HepG2 (cell line): ENCODE measurements at regions not wholly inside any gene's neighbourhood (a gene's known extent, or its start where the extent isn't known, plus 50 kb on each side); places are given as distances from the start of the nearest gene placed in this dataset.

Experiments
- ATAC-seq: fragments of 200-7000 bp; cut with Tn5 transposase; 3 replicates; pipeline ENCODE4 v1.9.1; 2020; ENCODE audit warnings: mild to moderate bottlenecking, moderate library complexity
- BruUV-seq: library from RNA; stranded (reverse); fragments of 400-500 nt; replicated peaks from 2 replicates; lab custom pipeline; 2021; lab: Mats Ljungman, UMichigan
- CTCF ChIA-PET: fragments of 300-600 bp; formaldehyde crosslinking; extraction: SDS; loops from one replicate; lab custom pipeline; 2021; ENCODE audit warnings: low total read pairs, inconsistent platforms, low intra/inter-chr PET ratio; lab: Yijun Ruan, JAX
- POLR2A ChIA-PET: fragments of 350-600 bp; sonication (Branson Sonifier 250); formaldehyde crosslinking; loops from one replicate; lab custom pipeline; 2020; ENCODE audit warnings: antibody characterized with exemption, inconsistent platforms; lab: Yijun Ruan, JAX
- DNase-seq: peaks from one replicate; pipeline ENCODE4 v3.0.0-alpha.2; 2015; ENCODE audit warnings: low spot score
- FAIRE-seq: peaks from 3 replicates; lab custom pipeline; 2011; peaks lifted over from hg19 to GRCh38; lab: Jason Lieb, UNC
- H2AFZ ChIP-seq: one replicate; pipeline ENCODE4 v1.6.1; 2011; ENCODE audit warnings: low read length, inconsistent platforms
- H3K27ac ChIP-seq: fragments of 300-600 bp; 3 replicates; pipeline ENCODE4 v1.8.0; 2011; ENCODE audit warnings: mixed run types, mild to moderate bottlenecking, mixed read lengths, low read length, inconsistent platforms; ENCODE audit not compliant: insufficient read depth; ENCODE audit errors: extremely low read length
- H3K27me3 ChIP-seq, 2 experiments: fragments of 200-600 bp in 1 of 2; 2 replicates in 1 of 2; 3 replicates in 1 of 2; pipeline versions ENCODE4 v1.6.0 to v1.8.0; 2011; ENCODE audit warnings: low read length in 2 of 2, mild to moderate bottlenecking in 2 of 2, moderate library complexity in 2 of 2, inconsistent platforms in 1 of 2; ENCODE audit not compliant: insufficient read depth in 2 of 2, control insufficient read depth in 1 of 2
- H3K36me3 ChIP-seq, 2 experiments: fragments of 200-600 bp in 1 of 2; replicated peaks in 1 of 2; 2 replicates in 1 of 2; 3 replicates in 1 of 2; pipeline versions ENCODE4 v1.5.1 to v1.8.0; 2011; ENCODE audit warnings: low read length in 2 of 2, inconsistent platforms in 1 of 2; ENCODE audit not compliant: insufficient read depth in 2 of 2, control insufficient read depth in 1 of 2
- H3K4me1 ChIP-seq: 2 replicates; pipeline ENCODE4 v1.5.1; 2012; ENCODE audit warnings: low read length, inconsistent platforms; ENCODE audit not compliant: insufficient read depth
- H3K4me2 ChIP-seq: 2 replicates; pipeline ENCODE4 v1.6.0; 2011; ENCODE audit warnings: low read depth, low read length, inconsistent platforms
- H3K4me3 ChIP-seq, 3 experiments: fragments of 200-600 bp in 1 of 3; sonication (generic), shearing (Covaris generic) in 1 of 3; replicated peaks in 1 of 3; 2 replicates each; pipeline ENCODE4 v1.5.1; 2011 to 2016; ENCODE audit warnings: low read length in 3 of 3, inconsistent platforms in 2 of 3, low read depth in 2 of 3, mild to moderate bottlenecking in 2 of 3, control low read depth in 1 of 3, mixed read lengths in 1 of 3; ENCODE audit not compliant: insufficient read depth in 1 of 3
- H3K79me2 ChIP-seq: one replicate; pipeline ENCODE4 v1.6.1; 2011; ENCODE audit warnings: low read length, inconsistent platforms; ENCODE audit not compliant: insufficient read depth
- H3K9ac ChIP-seq: 2 replicates; pipeline ENCODE4 v1.6.0; 2011; ENCODE audit warnings: mild to moderate bottlenecking, low read depth, low read length, inconsistent platforms; ENCODE audit not compliant: insufficient read depth
- H3K9me3 ChIP-seq: 2 replicates; pipeline ENCODE4 v1.5.1; 2012; ENCODE audit warnings: mild to moderate bottlenecking, low read length
- H4K20me1 ChIP-seq: 2 replicates; pipeline ENCODE4 v1.6.0; 2011; ENCODE audit warnings: inconsistent platforms, mild to moderate bottlenecking, low read length, moderate library complexity; ENCODE audit not compliant: insufficient read depth
- KLF6 ChIP-seq: IDR thresholded peaks from 2 replicates; pipeline ENCODE4 v1.8.0; 2016; ENCODE audit warnings: missing biosample characterization, missing genetic modification reagents
- MAFG ChIP-seq: sonication (generic); formaldehyde crosslinking; IDR thresholded peaks from 2 replicates; pipeline ENCODE4 v1.5.1; 2020; ENCODE audit warnings: mild to moderate bottlenecking, missing genetic modification reagents
- SNRNP70 ChIP-seq: fragments of 200-400 bp; formaldehyde crosslinking; IDR thresholded peaks from 2 replicates; pipeline ENCODE4 v1.6.1; 2017; ENCODE audit warnings: mild to moderate bottlenecking, low read depth, low read length, moderate library complexity
- SOX13 ChIP-seq, 3 experiments: fragments of 450-650 bp in 1 of 3; sonication (generic) in 1 of 3; formaldehyde crosslinking in 1 of 3; IDR thresholded peaks in 2 of 3; conservative IDR thresholded peaks in 1 of 3; 2 replicates each; pipeline versions ENCODE4 v1.5.0 to v1.6.1; 2016 to 2020; ENCODE audit warnings: antibody characterized with exemption in 1 of 3, mild to moderate bottlenecking in 1 of 3, missing compliant biosample characterization in 1 of 3, missing genetic modification reagents in 1 of 3, moderate library complexity in 1 of 3
- TEAD2 ChIP-seq: sonication (generic); formaldehyde crosslinking; IDR thresholded peaks from 2 replicates; pipeline ENCODE4 v1.9.0; 2021; ENCODE audit warnings: missing genetic modification reagents
- TEAD3 ChIP-seq: optimal IDR thresholded peaks from 2 replicates; pipeline ENCODE3; 2016; ENCODE audit warnings: borderline replicate concordance
- TRIM24 ChIP-seq: sonication (generic); formaldehyde crosslinking; IDR thresholded peaks from 2 replicates; pipeline ENCODE4 v1.8.0; 2022; ENCODE audit warnings: mild to moderate bottlenecking, missing genetic modification reagents
- ZFP36L1 ChIP-seq: sonication (generic); formaldehyde crosslinking; IDR thresholded peaks from 2 replicates; pipeline ENCODE4 v1.8.0; 2022; ENCODE audit warnings: mild to moderate bottlenecking, missing genetic modification reagents, moderate library complexity
- ZMYM4 ChIP-seq: sonication (generic); formaldehyde crosslinking; IDR thresholded peaks from 2 replicates; pipeline ENCODE4 v1.8.1; 2023; ENCODE audit warnings: mild to moderate bottlenecking, missing genetic modification reagents
- ZNF652 ChIP-seq: IDR thresholded peaks from 2 replicates; pipeline ENCODE4 v1.6.1; 2016; ENCODE audit warnings: low read depth, borderline replicate concordance
- ZNF772 ChIP-seq: sonication (generic); formaldehyde crosslinking; IDR thresholded peaks from 2 replicates; pipeline ENCODE4 v1.5.0; 2020; ENCODE audit warnings: mild to moderate bottlenecking, missing genetic modification reagents
- WGBS: methylation state at CpG from one replicate; pipeline ENCODE4 v1.1.6; 2017; ENCODE audit warnings: low lambda C conversion rate; 5-methylcytosine and 5-hydroxymethylcytosine counted together
- in situ Hi-C: cut with HindIII; loops from 2 replicates; pipeline ENCODE4 v1.10.0; 2017; ENCODE audit warnings: low pct_unique_long_range_greater_than_20kb; ENCODE audit not compliant: extremely low pct_ligation_motif_present
- intact Hi-C: fragments of 100-400 bp; cut with micrococcal nuclease; formaldehyde crosslinking; loops from one replicate; pipeline ENCODE4 v1.10.0; 2022; ENCODE audit not compliant: unreplicated experiment
- TF ChIP-seq, protein P1 (sequence below): sonication (generic); formaldehyde crosslinking; IDR thresholded peaks from 2 replicates; pipeline ENCODE4 v1.9.0; 2021; ENCODE audit warnings: missing genetic modification reagents, mild to moderate bottlenecking, borderline replicate concordance
- TF ChIP-seq, protein P2 (sequence below): sonication (generic); formaldehyde crosslinking; IDR thresholded peaks from 2 replicates; pipeline ENCODE4 v1.4.0; 2020; ENCODE audit warnings: missing genetic modification reagents; ENCODE audit errors: not compliant biosample characterization
- TF ChIP-seq, protein P3 (sequence below): sonication (generic); formaldehyde crosslinking; IDR thresholded peaks from 2 replicates; pipeline ENCODE4 v1.5.0; 2020; ENCODE audit warnings: mild to moderate bottlenecking, missing genetic modification reagents

DNA sequence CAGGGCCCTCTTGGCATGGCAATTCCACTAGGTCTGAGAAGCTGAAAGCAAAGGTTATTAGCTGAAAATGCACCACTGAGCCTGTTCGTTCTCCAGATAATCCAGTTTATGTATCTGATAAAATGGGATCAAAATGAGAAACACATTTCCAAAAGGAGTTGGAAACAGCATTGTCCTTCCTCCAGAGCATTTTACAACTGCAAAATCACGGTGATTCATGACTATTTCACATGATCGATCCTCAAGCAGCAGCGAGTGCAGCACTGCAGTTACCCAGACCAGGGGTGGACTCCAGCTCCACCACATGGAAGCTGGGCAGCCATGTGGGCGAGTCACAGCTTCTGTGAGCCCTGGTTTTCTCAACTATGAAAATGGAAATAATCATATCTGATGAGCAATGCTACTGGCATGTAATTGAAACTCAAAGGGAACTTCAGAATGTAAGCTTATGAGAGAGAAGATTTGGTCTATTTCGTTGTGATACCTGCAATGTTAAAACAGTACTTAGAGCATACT, 78.7 kb upstream of the MSX1 start:
- in situ Hi-C loops (no loop called here), intact Hi-C loops (no loop called here)
- H2AFZ ChIP-seq, result no peak overlapping the region
- H3K4me3 ChIP-seq, result no peak overlapping the region
- no peak overlapping the region for H3K27ac ChIP-seq
- POLR2A ChIA-PET, result no interaction called here
- DNase-seq, result no peak
- no peak overlapping the region for H3K9ac ChIP-seq
- no peaks in the 10 kb centered on the region for H3K79me2 ChIP-seq
- TF ChIP-seq ZNF772 (no peak), KLF6 (no peak), SNRNP70 (no peak), ZFP36L1 (CRISPR knock-in tag) (no peak), ZNF652 (CRISPR knock-in tag) (no peak), SOX13 (IDR thresholded peaks at IDR 0.05) (no peak), SOX13 (CRISPR knock-in tag; conservative IDR thresholded peaks at IDR 0.05 in 1 of 2, IDR thresholded peaks at IDR 0.05 in 1 of 2) (no peak), TEAD2 (no peak), TRIM24 (CRISPR knock-in tag) (no peak), MAFG (CRISPR knock-in tag) (no peak), ZMYM4 (CRISPR knock-in tag) (no peak), TEAD3 (CRISPR knock-in tag) (no peak)
- TF ChIP-seq, protein P1, sequence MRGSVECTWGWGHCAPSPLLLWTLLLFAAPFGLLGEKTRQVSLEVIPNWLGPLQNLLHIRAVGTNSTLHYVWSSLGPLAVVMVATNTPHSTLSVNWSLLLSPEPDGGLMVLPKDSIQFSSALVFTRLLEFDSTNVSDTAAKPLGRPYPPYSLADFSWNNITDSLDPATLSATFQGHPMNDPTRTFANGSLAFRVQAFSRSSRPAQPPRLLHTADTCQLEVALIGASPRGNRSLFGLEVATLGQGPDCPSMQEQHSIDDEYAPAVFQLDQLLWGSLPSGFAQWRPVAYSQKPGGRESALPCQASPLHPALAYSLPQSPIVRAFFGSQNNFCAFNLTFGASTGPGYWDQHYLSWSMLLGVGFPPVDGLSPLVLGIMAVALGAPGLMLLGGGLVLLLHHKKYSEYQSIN (CRISPR knock-in tag), result no peak
- TF ChIP-seq, protein P2, sequence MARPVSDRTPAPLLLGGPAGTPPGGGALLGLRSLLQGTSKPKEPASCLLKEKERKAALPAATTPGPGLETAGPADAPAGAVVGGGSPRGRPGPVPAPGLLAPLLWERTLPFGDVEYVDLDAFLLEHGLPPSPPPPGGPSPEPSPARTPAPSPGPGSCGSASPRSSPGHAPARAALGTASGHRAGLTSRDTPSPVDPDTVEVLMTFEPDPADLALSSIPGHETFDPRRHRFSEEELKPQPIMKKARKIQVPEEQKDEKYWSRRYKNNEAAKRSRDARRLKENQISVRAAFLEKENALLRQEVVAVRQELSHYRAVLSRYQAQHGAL (CRISPR knock-in tag), result no peak
- TF ChIP-seq, protein P3, sequence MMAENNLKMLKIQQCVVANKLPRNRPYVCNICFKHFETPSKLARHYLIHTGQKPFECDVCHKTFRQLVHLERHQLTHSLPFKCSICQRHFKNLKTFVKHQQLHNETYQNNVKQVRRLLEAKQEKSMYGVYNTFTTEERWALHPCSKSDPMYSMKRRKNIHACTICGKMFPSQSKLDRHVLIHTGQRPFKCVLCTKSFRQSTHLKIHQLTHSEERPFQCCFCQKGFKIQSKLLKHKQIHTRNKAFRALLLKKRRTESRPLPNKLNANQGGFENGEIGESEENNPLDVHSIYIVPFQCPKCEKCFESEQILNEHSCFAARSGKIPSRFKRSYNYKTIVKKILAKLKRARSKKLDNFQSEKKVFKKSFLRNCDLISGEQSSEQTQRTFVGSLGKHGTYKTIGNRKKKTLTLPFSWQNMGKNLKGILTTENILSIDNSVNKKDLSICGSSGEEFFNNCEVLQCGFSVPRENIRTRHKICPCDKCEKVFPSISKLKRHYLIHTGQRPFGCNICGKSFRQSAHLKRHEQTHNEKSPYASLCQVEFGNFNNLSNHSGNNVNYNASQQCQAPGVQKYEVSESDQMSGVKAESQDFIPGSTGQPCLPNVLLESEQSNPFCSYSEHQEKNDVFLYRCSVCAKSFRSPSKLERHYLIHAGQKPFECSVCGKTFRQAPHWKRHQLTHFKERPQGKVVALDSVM, result no peak
- no peaks in the 10 kb centered on the region for H3K9me3 ChIP-seq
- no peaks in the 10 kb centered on the region for H4K20me1 ChIP-seq
- no peak for FAIRE-seq
- H3K4me1 ChIP-seq, result peaks cover 7% of the 10 kb centered on the region
- H3K36me3 ChIP-seq, result no peaks in the 10 kb centered on the region
- WGBS, result 86% methylated on average over 6 of the region's 6 CpGs
- no peak for ATAC-seq
- H3K4me2 ChIP-seq, result no peak overlapping the region
- CTCF ChIA-PET, result no interaction called here
- no peaks in the 10 kb centered on the region for H3K27me3 ChIP-seq
- no TSS peak for BruUV-seq
